ENCODE measurements at regions not wholly inside any gene's neighbourhood (a gene's known extent, or its start where the extent isn't known, plus 50 kb on each side); places are given as distances from the start of the nearest gene placed in this dataset.

DNA sequence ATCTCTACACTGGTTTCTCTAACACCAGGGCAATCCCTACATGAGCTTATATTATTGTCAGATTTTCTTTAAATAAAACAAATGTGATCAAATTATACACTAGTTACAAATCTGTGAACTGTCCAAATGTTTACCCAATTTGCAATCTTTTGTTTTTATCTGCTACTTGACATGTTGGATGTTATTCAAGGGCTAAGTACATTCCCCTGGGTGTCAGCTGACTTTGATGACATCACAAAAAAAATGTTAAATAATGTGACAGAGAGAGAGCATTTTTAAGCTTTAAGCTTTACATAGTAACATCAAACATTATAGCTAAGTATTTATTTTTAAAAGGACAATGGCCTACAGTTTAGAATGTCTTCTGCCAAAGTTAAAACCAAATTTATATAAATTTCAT lies 431.3 kb upstream of the PKN2 start:
- Histone ChIP-seq H3K79me2 (ENCODE audit: control insufficient read depth, insufficient read depth, low read length) (no peaks in the 10 kb centered on the region), H3K27ac (ENCODE audit: control insufficient read depth, insufficient read depth) (no peak overlapping the region), H3K27me3 (replicated peaks in 1 of 2; ENCODE audit: control insufficient read depth in 2 of 2, insufficient read depth in 2 of 2, low read length in 1 of 2) (no peaks in the 10 kb centered on the region), H4K20me1 (ENCODE audit: control insufficient read depth, insufficient read depth) (no peaks in the 10 kb centered on the region), H3K4me3 (no peak overlapping the region), H3K4me1 (ENCODE audit: control insufficient read depth, insufficient read depth, low read length) (no peaks in the 10 kb centered on the region), H3K36me3 (ENCODE audit: control insufficient read depth in 2 of 2, insufficient read depth in 2 of 2, low read length in 1 of 2) (no peaks in the 10 kb centered on the region), H3K4me2 (ENCODE audit: control insufficient read depth, insufficient read depth) (no peak overlapping the region), H3K9ac (ENCODE audit: control insufficient read depth, insufficient read depth, low read length) (no peak overlapping the region), H2AFZ (ENCODE audit: control insufficient read depth, low read depth, low read length) (no peak overlapping the region), H3K9me3 (replicated peaks; ENCODE audit: control insufficient read depth, insufficient read depth, low read length) (no peaks in the 10 kb centered on the region)
- SMC1A ChIA-PET (ENCODE audit: uncharacterized antibody, unreplicated experiment) = interaction anchor here (0.6 to 0.7 kb wide), 2 partner anchors 8 to 240 kb away, joined by 3 read pairs; no protein-coding TSS in a partner anchor
- intact Hi-C loops (cut with micrococcal nuclease; ENCODE audit: unreplicated experiment) (no loop called here), in situ Hi-C loops (cut with MboI) (no loop called here)
- DNase-seq (ENCODE audit: low read depth, low spot score) = no peak
- ATAC-seq = no peak
- no TSS peak for BruUV-seq (replicated peaks)
- POLR2A ChIA-PET = no interaction called here
- CTCF ChIA-PET = no interaction called here
- TF ChIP-seq RAD51 (IDR thresholded peaks at IDR 0.05) (no peak), HCFC1 (IDR thresholded peaks at IDR 0.05; ENCODE audit: low read length) (no peak), IKZF1 (conservative IDR thresholded peaks at IDR 0.05) (no peak), MEF2B (IDR thresholded peaks at IDR 0.05; ENCODE audit: partially characterized antibody, poor library complexity, severe bottlenecking) (no peak), TAF1 (IDR thresholded peaks at IDR 0.05; ENCODE audit: borderline replicate concordance, low read depth, low read length) (no peak), LARP7 (IDR thresholded peaks at IDR 0.05) (no peak), ZNF622 (IDR thresholded peaks at IDR 0.05) (no peak), POLR2AphosphoS2 (IDR thresholded peaks at IDR 0.05; ENCODE audit: low read depth, low read length) (no peak), TCF12 (IDR thresholded peaks at IDR 0.05; ENCODE audit: low read depth, low read length) (no peak), PAX8 (IDR thresholded peaks at IDR 0.05) (no peak), EP300 (IDR thresholded peaks at IDR 0.05; ENCODE audit: borderline replicate concordance in 1 of 2, control insufficient read depth in 1 of 2, low read depth in 2 of 2, low read length in 2 of 2) (no peak), SMAD5 (IDR thresholded peaks at IDR 0.05; ENCODE audit: low read depth) (no peak), SMARCA5 (IDR thresholded peaks at IDR 0.05) (no peak), NR2C2 (IDR thresholded peaks at IDR 0.05; ENCODE audit: borderline replicate concordance, control insufficient read depth, insufficient read length, low read depth) (no peak), ASH2L (IDR thresholded peaks at IDR 0.05; ENCODE audit: borderline replicate concordance, low read depth) (no peak), EGR1 (IDR thresholded peaks at IDR 0.05; ENCODE audit: borderline replicate concordance in 1 of 2, low read depth in 2 of 2, low read length in 2 of 2) (no peak), CBFB (IDR thresholded peaks at IDR 0.05; ENCODE audit: low read depth) (no peak)
- RAD21 ChIA-PET (ENCODE audit: unreplicated experiment) = interaction anchor here (1.2 kb wide), 1 partner anchor 193 kb away, joined by 3 read pairs; no protein-coding TSS in a partner anchor
- no peak for FAIRE-seq

Data from GM12878 (cell line).